Body of pancreas (tissue), 4 donors: ENCODE measurements at regions not wholly inside any gene's neighbourhood (a gene's known extent, or its start where the extent isn't known, plus 50 kb on each side); places are given as distances from the start of the nearest gene placed in this dataset.

Source experiments
- ATAC-seq: fragments of 150-250 bp; one replicate; pipeline ENCODE4 v1.9.1; 2016
- DNase-seq, 4 donors: peaks; one replicate each; pipeline ENCODE4 v3.0.0-alpha.2; 2019
- H3K27ac ChIP-seq, 4 donors: fragments of 200-600 bp; sonication (generic); 1 replicate in 3 of 4; 2 replicates in 1 of 4; pipeline versions ENCODE4 v1.5.1 to v1.6.1; 2016 to 2019; ENCODE audit warnings: mild to moderate bottlenecking in 1 of 4, mixed read lengths in 1 of 4, moderate library complexity in 1 of 4
- H3K27me3 ChIP-seq, 2 donors: fragments of 200-600 bp; sonication (generic); one replicate each; pipeline ENCODE4 v1.6.0; 2016; ENCODE audit warnings: mild to moderate bottlenecking in 1 of 2
- H3K36me3 ChIP-seq, 2 donors: fragments of 200-600 bp; sonication (generic); replicated peaks in 1 of 2; 2 replicates each; pipeline ENCODE4 v1.5.1; 2016; ENCODE audit warnings: low read depth in 2 of 2; ENCODE audit not compliant: insufficient read depth in 1 of 2
- H3K4me1 ChIP-seq: fragments of 200-600 bp; sonication (generic); one replicate; pipeline ENCODE4 v1.6.0; 2016
- H3K4me3 ChIP-seq, 2 donors: fragments of 200-600 bp; sonication (generic); 1 replicate in 1 of 2; 2 replicates in 1 of 2; pipeline ENCODE4 v1.5.1; 2016 to 2019
- H3K9me3 ChIP-seq, 3 donors: fragments of 200-600 bp; sonication (generic); 1 replicate in 2 of 3; 2 replicates in 1 of 3; pipeline ENCODE4 v1.5.1; 2016
- POLR2A ChIP-seq, 3 donors: fragments of 450-650 bp; IDR thresholded peaks; one replicate each; pipeline ENCODE4 v1.6.1; 2016; ENCODE audit warnings: antibody characterized with exemption in 3 of 3, mild to moderate bottlenecking in 2 of 3
- WGBS, 2 donors: methylation state at CpG; one replicate each; pipeline ENCODE4 v1.1.5; 2017; 5-methylcytosine and 5-hydroxymethylcytosine counted together
- intact Hi-C: fragments of 100-400 bp; cut with DNase I; formaldehyde crosslinking; loops from one replicate; pipeline ENCODE4 v1.15.1; 2023
- TF ChIP-seq, protein P1 (sequence below), 7 experiments: fragments of 450-650 bp in 4 of 7; fragments of 200-600 bp in 3 of 7; sonication (generic) in 3 of 7; IDR thresholded peaks; one replicate each; pipeline ENCODE4 v1.5.1; 2016 to 2019; ENCODE audit warnings: antibody characterized with exemption in 7 of 7

GRCh38 chr18:73156117-73156516, 288.3 kb upstream of the NETO1 start:
- no peak for ATAC-seq
- intact Hi-C loops: no loop called here
- H3K27ac ChIP-seq: no peak overlapping the region
- H3K27me3 ChIP-seq: no peaks in the 10 kb centered on the region
- no peaks in the 10 kb centered on the region for H3K4me1 ChIP-seq
- TF ChIP-seq, protein P1, sequence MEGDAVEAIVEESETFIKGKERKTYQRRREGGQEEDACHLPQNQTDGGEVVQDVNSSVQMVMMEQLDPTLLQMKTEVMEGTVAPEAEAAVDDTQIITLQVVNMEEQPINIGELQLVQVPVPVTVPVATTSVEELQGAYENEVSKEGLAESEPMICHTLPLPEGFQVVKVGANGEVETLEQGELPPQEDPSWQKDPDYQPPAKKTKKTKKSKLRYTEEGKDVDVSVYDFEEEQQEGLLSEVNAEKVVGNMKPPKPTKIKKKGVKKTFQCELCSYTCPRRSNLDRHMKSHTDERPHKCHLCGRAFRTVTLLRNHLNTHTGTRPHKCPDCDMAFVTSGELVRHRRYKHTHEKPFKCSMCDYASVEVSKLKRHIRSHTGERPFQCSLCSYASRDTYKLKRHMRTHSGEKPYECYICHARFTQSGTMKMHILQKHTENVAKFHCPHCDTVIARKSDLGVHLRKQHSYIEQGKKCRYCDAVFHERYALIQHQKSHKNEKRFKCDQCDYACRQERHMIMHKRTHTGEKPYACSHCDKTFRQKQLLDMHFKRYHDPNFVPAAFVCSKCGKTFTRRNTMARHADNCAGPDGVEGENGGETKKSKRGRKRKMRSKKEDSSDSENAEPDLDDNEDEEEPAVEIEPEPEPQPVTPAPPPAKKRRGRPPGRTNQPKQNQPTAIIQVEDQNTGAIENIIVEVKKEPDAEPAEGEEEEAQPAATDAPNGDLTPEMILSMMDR (IDR thresholded peaks at IDR 0.05): no peak
- no peak for TF ChIP-seq POLR2A (IDR thresholded peaks at IDR 0.05)
- no peak overlapping the region for H3K4me3 ChIP-seq
- no peak for DNase-seq
- no peaks in the 10 kb centered on the region for H3K9me3 ChIP-seq
- H3K36me3 ChIP-seq: no peaks in the 10 kb centered on the region

GRCh38 chr18:73153271-73153670, 285.5 kb upstream of the NETO1 start:
- DNase-seq (no peak), ATAC-seq (no peak)
- Histone ChIP-seq H3K9me3 (no peaks in the 10 kb centered on the region), H3K27ac (no peak overlapping the region), H3K27me3 (no peaks in the 10 kb centered on the region), H3K4me3 (no peak overlapping the region), H3K36me3 (no peaks in the 10 kb centered on the region), H3K4me1 (no peaks in the 10 kb centered on the region)
- TF ChIP-seq, protein P1 (IDR thresholded peaks at IDR 0.05): no peak
- TF ChIP-seq POLR2A (IDR thresholded peaks at IDR 0.05): no peak
- WGBS, 2 donors: 48 to 64% methylated on average over 2 of the region's 2 CpGs
- intact Hi-C loops: no loop called here

DNA sequence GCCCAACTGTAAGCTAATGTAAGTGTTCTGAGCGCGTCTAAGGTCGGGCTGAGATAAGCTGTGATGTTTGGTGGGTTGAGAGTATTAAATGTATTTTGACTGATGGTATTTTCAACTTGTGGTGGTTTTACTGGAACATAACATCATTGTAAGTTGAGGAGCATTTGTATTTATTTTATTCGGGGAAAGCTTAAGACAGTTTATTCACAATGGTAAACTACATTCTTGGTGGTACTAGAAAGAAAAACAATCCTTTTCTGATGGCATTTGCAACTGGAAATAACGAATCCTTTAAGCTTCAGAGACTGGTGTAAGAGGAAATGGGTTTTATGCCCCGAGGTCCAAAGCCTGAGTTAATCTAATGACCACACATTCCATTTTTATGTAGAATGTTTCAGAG, 283.3 kb upstream of the NETO1 start:
- Histone ChIP-seq H3K4me3 (no peak overlapping the region), H3K27me3 (no peaks in the 10 kb centered on the region), H3K36me3 (no peaks in the 10 kb centered on the region), H3K4me1 (no peaks in the 10 kb centered on the region), H3K9me3 (no peaks in the 10 kb centered on the region), H3K27ac (no peak overlapping the region)
- no peak for ATAC-seq
- 68 to 73% methylated on average over 6 of the region's 6 CpGs for WGBS, 2 donors
- DNase-seq: no peak
- no peak for TF ChIP-seq POLR2A (IDR thresholded peaks at IDR 0.05)
- TF ChIP-seq, protein P1 (IDR thresholded peaks at IDR 0.05): no peak
- intact Hi-C loops: no loop called here

DNA sequence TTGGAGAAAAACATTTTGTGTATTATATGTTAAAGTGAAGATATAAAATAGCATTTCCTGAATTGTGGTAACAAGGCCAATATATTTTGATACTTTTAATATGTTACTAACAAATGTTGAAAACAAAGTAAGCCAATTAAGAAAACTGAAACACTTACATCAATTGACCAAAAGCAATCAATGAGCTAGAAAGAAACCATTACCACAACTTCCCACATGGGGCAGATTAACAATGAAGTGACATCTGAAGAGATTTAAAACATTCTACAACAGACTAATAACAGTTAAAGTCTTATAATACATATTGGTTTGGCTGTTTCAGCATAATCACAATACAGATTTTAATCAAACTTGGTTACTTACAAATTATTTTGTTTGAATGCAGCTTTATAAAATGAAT, 282.4 kb upstream of the NETO1 start:
- no peak overlapping the region for H3K27ac ChIP-seq
- no peak overlapping the region for H3K4me3 ChIP-seq
- TF ChIP-seq POLR2A (IDR thresholded peaks at IDR 0.05): no peak
- H3K9me3 ChIP-seq: no peaks in the 10 kb centered on the region
- DNase-seq (no peak), ATAC-seq (no peak)
- intact Hi-C loops: no loop called here
- H3K4me1 ChIP-seq: no peaks in the 10 kb centered on the region
- no peaks in the 10 kb centered on the region for H3K36me3 ChIP-seq
- no peaks in the 10 kb centered on the region for H3K27me3 ChIP-seq

GRCh38 chr18:73147590-73147989, 279.8 kb upstream of the NETO1 start:
- DNase-seq (no peak), ATAC-seq (no peak)
- H3K36me3 ChIP-seq: no peaks in the 10 kb centered on the region
- intact Hi-C loops: no loop called here
- H3K27ac ChIP-seq: no peak overlapping the region
- WGBS, 2 donors: 43 to 53% methylated on average over 3 of the region's 3 CpGs
- TF ChIP-seq POLR2A (IDR thresholded peaks at IDR 0.05): no peak
- TF ChIP-seq, protein P1 (IDR thresholded peaks at IDR 0.05): no peak
- no peak overlapping the region for H3K4me3 ChIP-seq
- no peaks in the 10 kb centered on the region for H3K4me1 ChIP-seq
- no peaks in the 10 kb centered on the region for H3K9me3 ChIP-seq
- no peaks in the 10 kb centered on the region for H3K27me3 ChIP-seq
